HL-60 (cell line): ENCODE measurements at regions not wholly inside any gene's neighbourhood (a gene's known extent, or its start where the extent isn't known, plus 50 kb on each side); places are given as distances from the start of the nearest gene placed in this dataset.

Source experiments
- DNase-seq, 2 experiments: peaks; one replicate each; pipeline ENCODE4 v3.0.0-alpha.2; 2010 to 2020; ENCODE audit warnings: low read depth in 1 of 2, low spot score in 1 of 2
- H3K27ac ChIP-seq: fragments of 250-450 bp; sonication (Bioruptor Pico); replicated peaks from 2 replicates; pipeline ENCODE4 v1.5.1; 2020; ENCODE audit warnings: mild to moderate bottlenecking, moderate library complexity
- H3K27me3 ChIP-seq: fragments of 250-450 bp; sonication (Bioruptor Pico); 2 replicates; pipeline ENCODE4 v1.5.1; 2021; ENCODE audit warnings: mild to moderate bottlenecking, moderate library complexity; ENCODE audit not compliant: insufficient read depth, poor library complexity, severe bottlenecking
- H3K4me3 ChIP-seq: replicated peaks from 2 replicates; pipeline ENCODE4 v1.5.1; 2011; ENCODE audit warnings: mild to moderate bottlenecking, control low read depth, low read length; ENCODE audit not compliant: insufficient read depth
- CTCF ChIP-seq: IDR thresholded peaks from one replicate; pipeline ENCODE4 v1.5.1; 2011; ENCODE audit warnings: low read length, control low read depth, inconsistent platforms; ENCODE audit not compliant: insufficient read depth
- GABPA ChIP-seq: IDR thresholded peaks from 2 replicates; pipeline ENCODE4 v1.6.1; 2012; ENCODE audit warnings: low read depth
- POLR2AphosphoS5 ChIP-seq: IDR thresholded peaks from 2 replicates; pipeline ENCODE4 v1.6.1; 2012; ENCODE audit warnings: low read depth
- SPI1 ChIP-seq: IDR thresholded peaks from 2 replicates; pipeline ENCODE4 v1.6.1; 2012; ENCODE audit warnings: low read depth, mild to moderate bottlenecking, borderline replicate concordance
- TF ChIP-seq, protein P1 (sequence below): IDR thresholded peaks from 2 replicates; pipeline ENCODE4 v1.6.1; 2012; ENCODE audit warnings: low read depth; ENCODE audit not compliant: insufficient replicate concordance

DNA sequence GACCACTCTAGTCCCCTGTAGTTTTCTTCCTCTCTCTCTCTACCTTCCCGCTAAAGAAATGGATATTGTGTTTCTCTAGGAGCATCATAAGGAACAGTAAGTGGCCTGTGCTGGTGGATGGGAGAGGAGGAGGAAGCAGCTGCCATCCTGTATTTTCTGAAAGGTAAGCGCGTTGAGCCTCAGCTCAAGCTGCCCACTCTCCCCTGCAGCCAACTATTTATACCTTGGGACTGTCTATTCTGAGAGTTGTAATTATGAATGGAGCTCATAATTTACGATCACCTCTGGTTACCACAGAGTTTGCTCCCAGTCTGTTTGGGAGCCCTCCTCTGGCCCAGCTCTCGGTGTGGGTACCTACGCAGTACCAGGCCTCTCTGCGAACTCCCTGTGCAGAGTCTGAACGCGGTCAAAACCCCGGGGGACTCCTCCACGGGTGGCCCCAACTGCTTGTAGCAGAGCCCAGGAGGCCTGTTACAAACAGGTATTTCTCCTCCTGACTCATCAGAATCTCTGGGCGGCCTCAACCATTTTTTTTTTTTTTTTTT lies 285.4 kb downstream of the SMOC2 start:
- H3K27me3 ChIP-seq = no peaks in the 10 kb centered on the region
- H3K4me3 ChIP-seq = no peak overlapping the region
- no peak for DNase-seq
- H3K27ac ChIP-seq = no peak overlapping the region
- no peak for TF ChIP-seq CTCF
- TF ChIP-seq SPI1 = no peak
- no peak for TF ChIP-seq POLR2AphosphoS5
- TF ChIP-seq, protein P1, sequence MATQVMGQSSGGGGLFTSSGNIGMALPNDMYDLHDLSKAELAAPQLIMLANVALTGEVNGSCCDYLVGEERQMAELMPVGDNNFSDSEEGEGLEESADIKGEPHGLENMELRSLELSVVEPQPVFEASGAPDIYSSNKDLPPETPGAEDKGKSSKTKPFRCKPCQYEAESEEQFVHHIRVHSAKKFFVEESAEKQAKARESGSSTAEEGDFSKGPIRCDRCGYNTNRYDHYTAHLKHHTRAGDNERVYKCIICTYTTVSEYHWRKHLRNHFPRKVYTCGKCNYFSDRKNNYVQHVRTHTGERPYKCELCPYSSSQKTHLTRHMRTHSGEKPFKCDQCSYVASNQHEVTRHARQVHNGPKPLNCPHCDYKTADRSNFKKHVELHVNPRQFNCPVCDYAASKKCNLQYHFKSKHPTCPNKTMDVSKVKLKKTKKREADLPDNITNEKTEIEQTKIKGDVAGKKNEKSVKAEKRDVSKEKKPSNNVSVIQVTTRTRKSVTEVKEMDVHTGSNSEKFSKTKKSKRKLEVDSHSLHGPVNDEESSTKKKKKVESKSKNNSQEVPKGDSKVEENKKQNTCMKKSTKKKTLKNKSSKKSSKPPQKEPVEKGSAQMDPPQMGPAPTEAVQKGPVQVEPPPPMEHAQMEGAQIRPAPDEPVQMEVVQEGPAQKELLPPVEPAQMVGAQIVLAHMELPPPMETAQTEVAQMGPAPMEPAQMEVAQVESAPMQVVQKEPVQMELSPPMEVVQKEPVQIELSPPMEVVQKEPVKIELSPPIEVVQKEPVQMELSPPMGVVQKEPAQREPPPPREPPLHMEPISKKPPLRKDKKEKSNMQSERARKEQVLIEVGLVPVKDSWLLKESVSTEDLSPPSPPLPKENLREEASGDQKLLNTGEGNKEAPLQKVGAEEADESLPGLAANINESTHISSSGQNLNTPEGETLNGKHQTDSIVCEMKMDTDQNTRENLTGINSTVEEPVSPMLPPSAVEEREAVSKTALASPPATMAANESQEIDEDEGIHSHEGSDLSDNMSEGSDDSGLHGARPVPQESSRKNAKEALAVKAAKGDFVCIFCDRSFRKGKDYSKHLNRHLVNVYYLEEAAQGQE = no peak
- no peak for TF ChIP-seq GABPA

- TF ChIP-seq POLR2AphosphoS5 = no peak
- no peak for TF ChIP-seq SPI1
- no peak for TF ChIP-seq CTCF
- TF ChIP-seq, protein P1 = no peak
- no peak for TF ChIP-seq GABPA
- no peaks in the 10 kb centered on the region for H3K27me3 ChIP-seq
- no peak overlapping the region for H3K27ac ChIP-seq
- H3K4me3 ChIP-seq = no peak overlapping the region
- DNase-seq = no peak
Measured at GRCh38 chr6:168725802-168726201, 284.8 kb downstream of the SMOC2 start.

- H3K27me3 ChIP-seq = no peaks in the 10 kb centered on the region
Measured at GRCh38 chr6:168724669-168725570, 283.9 kb downstream of the SMOC2 start.

More at GRCh38 chr6:168724669-168725570, 283.9 kb downstream of the SMOC2 start:
- TF ChIP-seq POLR2AphosphoS5 (no peak), SPI1 (no peak), CTCF (no peak)
- TF ChIP-seq, protein P1 = no peak
- DNase-seq = no peak
- Histone ChIP-seq H3K27ac (no peak overlapping the region), H3K4me3 (no peak overlapping the region)
